ENCODE measurements at regions not wholly inside any gene's neighbourhood (a gene's known extent, or its start where the extent isn't known, plus 50 kb on each side); places are given as distances from the start of the nearest gene placed in this dataset.
"Not testable (repeated sequence)": the region's sequence is repeated elsewhere in the genome, so short reads cannot be mapped to it uniquely, and the experiment has no call there.

DNA sequence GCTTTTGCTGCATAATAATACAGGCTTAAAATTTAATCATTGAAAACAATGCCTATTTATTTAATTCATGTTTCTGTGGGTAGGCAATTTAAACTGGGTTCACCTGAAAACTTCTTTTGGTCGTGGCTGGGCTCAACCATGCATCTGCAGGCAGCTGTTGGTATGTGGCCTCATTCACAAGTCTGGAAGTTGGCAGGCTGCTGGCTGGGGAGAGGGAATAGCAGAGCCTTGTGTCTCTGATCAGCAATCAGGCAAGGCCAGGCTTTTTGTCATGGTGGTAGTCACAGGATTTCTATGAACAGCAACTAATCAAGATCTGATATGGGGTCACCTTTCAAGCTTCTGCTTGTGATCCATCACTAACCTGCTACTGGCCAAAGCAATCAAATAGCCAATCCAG, 130.1 kb upstream of the KCNJ3 start:
- ATAC-seq: no peak
- no peak overlapping the region for H2AFZ ChIP-seq (ENCODE audit: low read length)

DNA sequence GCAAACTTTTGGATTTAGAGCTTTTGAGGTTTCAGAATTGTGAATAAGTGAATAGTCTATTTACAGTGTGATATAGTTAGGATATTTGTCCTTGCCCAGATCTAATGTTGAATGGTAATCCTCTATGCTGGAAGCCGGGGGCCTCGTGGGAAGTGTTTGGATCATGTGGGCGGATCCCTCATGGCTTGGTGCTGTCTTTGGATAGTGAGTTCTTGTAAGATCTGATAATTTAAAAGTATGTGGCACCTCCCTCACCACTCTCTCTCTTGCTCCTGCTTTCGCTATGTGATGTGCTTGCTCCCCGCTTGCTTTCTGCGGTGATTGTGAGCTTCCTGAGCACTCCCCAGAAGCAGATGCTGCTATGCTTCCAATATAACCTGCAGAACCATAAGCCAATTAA, 128.0 kb upstream of the KCNJ3 start:
- H3K9ac ChIP-seq (ENCODE audit: low read length): no peak overlapping the region
- H3K27me3 ChIP-seq (ENCODE audit: low read length): no peaks in the 10 kb centered on the region
- no peak overlapping the region for H2AFZ ChIP-seq (ENCODE audit: low read length)
- CTCF ChIA-PET: no interaction called here
- no peak for TF ChIP-seq EZH2phosphoT487 (IDR thresholded peaks at IDR 0.05; ENCODE audit: borderline replicate concordance, low read length)
- no peak for TF ChIP-seq EZH2 (IDR thresholded peaks at IDR 0.05; ENCODE audit: low read length, unreplicated experiment)
- TF ChIP-seq, protein P1, sequence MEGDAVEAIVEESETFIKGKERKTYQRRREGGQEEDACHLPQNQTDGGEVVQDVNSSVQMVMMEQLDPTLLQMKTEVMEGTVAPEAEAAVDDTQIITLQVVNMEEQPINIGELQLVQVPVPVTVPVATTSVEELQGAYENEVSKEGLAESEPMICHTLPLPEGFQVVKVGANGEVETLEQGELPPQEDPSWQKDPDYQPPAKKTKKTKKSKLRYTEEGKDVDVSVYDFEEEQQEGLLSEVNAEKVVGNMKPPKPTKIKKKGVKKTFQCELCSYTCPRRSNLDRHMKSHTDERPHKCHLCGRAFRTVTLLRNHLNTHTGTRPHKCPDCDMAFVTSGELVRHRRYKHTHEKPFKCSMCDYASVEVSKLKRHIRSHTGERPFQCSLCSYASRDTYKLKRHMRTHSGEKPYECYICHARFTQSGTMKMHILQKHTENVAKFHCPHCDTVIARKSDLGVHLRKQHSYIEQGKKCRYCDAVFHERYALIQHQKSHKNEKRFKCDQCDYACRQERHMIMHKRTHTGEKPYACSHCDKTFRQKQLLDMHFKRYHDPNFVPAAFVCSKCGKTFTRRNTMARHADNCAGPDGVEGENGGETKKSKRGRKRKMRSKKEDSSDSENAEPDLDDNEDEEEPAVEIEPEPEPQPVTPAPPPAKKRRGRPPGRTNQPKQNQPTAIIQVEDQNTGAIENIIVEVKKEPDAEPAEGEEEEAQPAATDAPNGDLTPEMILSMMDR (conservative IDR thresholded peaks at IDR 0.05; ENCODE audit: low read depth, low read length): no peak
- H3K4me3 ChIP-seq (ENCODE audit: low read length): no peak overlapping the region
- intact Hi-C loops (cut with micrococcal nuclease): no loop called here
- no peaks in the 10 kb centered on the region for H3K36me3 ChIP-seq (ENCODE audit: low read depth, low read length)
- no peaks in the 10 kb centered on the region for H3K79me2 ChIP-seq (ENCODE audit: low read length)
- no peak for ATAC-seq
- no peaks in the 10 kb centered on the region for H3K9me2 ChIP-seq (replicated peaks; ENCODE audit: low read length)
- H3K9me3 ChIP-seq (ENCODE audit: low read length): peaks cover 13% of the 10 kb centered on the region
- no peak overlapping the region for H3K4me2 ChIP-seq (ENCODE audit: low read length)
- H3K4me1 ChIP-seq (ENCODE audit: insufficient read depth, low read length): no peaks in the 10 kb centered on the region
- POLR2A ChIA-PET (ENCODE audit: unreplicated experiment): no interaction called here
- no peaks in the 10 kb centered on the region for H4K20me1 ChIP-seq (ENCODE audit: low read length)
- no peaks in the 10 kb centered on the region for H3F3A ChIP-seq (ENCODE audit: low read length, unreplicated experiment)
- no TSS peak for BruUV-seq (replicated peaks)
- H3K27ac ChIP-seq (ENCODE audit: low read length): no peak overlapping the region
- DNase-seq: no peak

More for the DNA sequence above, 130.1 kb upstream of the KCNJ3 start:
- DNase-seq: no peak
- ChIA-PET CTCF (no interaction called here), POLR2A (ENCODE audit: unreplicated experiment) (no interaction called here)
- Histone ChIP-seq H3K27ac (ENCODE audit: low read length) (no peak overlapping the region), H3K9me2 (replicated peaks; ENCODE audit: low read length) (no peaks in the 10 kb centered on the region), H3K4me3 (ENCODE audit: low read length) (no peak overlapping the region), H3K4me2 (ENCODE audit: low read length) (no peak overlapping the region), H3K27me3 (ENCODE audit: low read length) (no peaks in the 10 kb centered on the region), H3K4me1 (ENCODE audit: insufficient read depth, low read length) (no peaks in the 10 kb centered on the region), H3F3A (ENCODE audit: low read length, unreplicated experiment) (no peaks in the 10 kb centered on the region), H3K9me3 (ENCODE audit: low read length) (peaks cover 15% of the 10 kb centered on the region), H3K79me2 (ENCODE audit: low read length) (no peaks in the 10 kb centered on the region), H4K20me1 (ENCODE audit: low read length) (no peaks in the 10 kb centered on the region), H3K9ac (ENCODE audit: low read length) (no peak overlapping the region), H3K36me3 (ENCODE audit: low read depth, low read length) (no peaks in the 10 kb centered on the region)
- intact Hi-C loops (cut with micrococcal nuclease): no loop called here
- TF ChIP-seq, protein P1 (conservative IDR thresholded peaks at IDR 0.05; ENCODE audit: low read depth, low read length): no peak
- TF ChIP-seq EZH2phosphoT487 (IDR thresholded peaks at IDR 0.05; ENCODE audit: borderline replicate concordance, low read length) (no peak), EZH2 (IDR thresholded peaks at IDR 0.05; ENCODE audit: low read length, unreplicated experiment) (no peak)
- no TSS peak for BruUV-seq (replicated peaks)

DNA sequence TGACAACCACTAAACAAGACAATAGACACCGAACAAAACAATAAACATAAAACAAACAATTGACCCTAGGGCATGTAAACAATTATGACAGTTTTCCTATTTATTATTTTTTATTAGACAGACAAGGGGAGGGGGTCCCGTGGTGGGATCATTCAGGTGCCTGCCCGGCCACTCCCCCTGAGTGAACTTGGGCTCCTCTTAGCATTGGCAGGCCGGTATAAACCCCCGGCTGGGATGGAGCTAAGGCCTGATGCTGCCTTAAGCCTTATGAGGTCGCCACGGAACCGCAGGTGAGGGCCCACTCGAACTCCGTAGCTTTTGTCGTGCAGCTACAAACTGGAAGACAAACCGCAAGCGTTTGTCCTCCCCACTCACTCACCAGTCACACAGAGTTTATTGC, 121.8 kb upstream of the KCNJ3 start:
- H3K27me3 ChIP-seq (ENCODE audit: low read length); ATAC-seq; H3F3A ChIP-seq (ENCODE audit: low read length, unreplicated experiment); H3K27ac ChIP-seq (ENCODE audit: low read length); intact Hi-C loops (cut with micrococcal nuclease); H3K9ac ChIP-seq (ENCODE audit: low read length); H3K4me2 ChIP-seq (ENCODE audit: low read length); H3K36me3 ChIP-seq (ENCODE audit: low read depth, low read length); CTCF ChIA-PET; POLR2A ChIA-PET (ENCODE audit: unreplicated experiment); H3K79me2 ChIP-seq (ENCODE audit: low read length); H3K4me3 ChIP-seq (ENCODE audit: low read length); H3K4me1 ChIP-seq (ENCODE audit: insufficient read depth, low read length); H3K9me2 ChIP-seq (replicated peaks; ENCODE audit: low read length); BruUV-seq (replicated peaks); H4K20me1 ChIP-seq (ENCODE audit: low read length); DNase-seq; H2AFZ ChIP-seq (ENCODE audit: low read length): not testable (repeated sequence)
- peaks cover 15% of the 10 kb centered on the region; the same call in 1 of the 2 replicates for H3K9me3 ChIP-seq (ENCODE audit: low read length)
